ENCODE measurements at regions not wholly inside any gene's neighbourhood (a gene's known extent, or its start where the extent isn't known, plus 50 kb on each side); places are given as distances from the start of the nearest gene placed in this dataset.
A peak's percentile ranks its signal among the peaks of the same experiment; 100 is the strongest.

- no peaks in the 10 kb centered on the region for H3K27me3 ChIP-seq (replicated peaks; ENCODE audit: insufficient read depth)
- no peak for DNase-seq (ENCODE audit: low spot score)
- TF ChIP-seq CTCF (IDR thresholded peaks at IDR 0.05), result no peak
- no peak overlapping the region for H3K4me3 ChIP-seq
- no peaks in the 10 kb centered on the region for H3K4me1 ChIP-seq (ENCODE audit: control insufficient read depth in 1 of 2, low read depth in 2 of 2)
- no peak for ATAC-seq (ENCODE audit: insufficient number of reproducible peaks, low FRiP score, low read depth)
- no peaks in the 10 kb centered on the region for H3K36me3 ChIP-seq
- H3K9me3 ChIP-seq, result no peaks in the 10 kb centered on the region
- no peak overlapping the region for H3K27ac ChIP-seq
These were observed 68.9 kb upstream of the CTNNBL1 start for GRCh38 chr20:37624963-37625362.

GRCh38 chr20:37622728-37623127, 71.1 kb upstream of the CTNNBL1 start:
- no peak for TF ChIP-seq CTCF (IDR thresholded peaks at IDR 0.05)
- Histone ChIP-seq H3K27ac (no peak overlapping the region), H3K4me3 (no peak overlapping the region), H3K9me3 (no peaks in the 10 kb centered on the region), H3K27me3 (replicated peaks; ENCODE audit: insufficient read depth) (no peaks in the 10 kb centered on the region), H3K36me3 (no peaks in the 10 kb centered on the region), H3K4me1 (ENCODE audit: control insufficient read depth in 1 of 2, low read depth in 2 of 2) (no peaks in the 10 kb centered on the region)
- ATAC-seq (ENCODE audit: insufficient number of reproducible peaks, low FRiP score, low read depth), result no peak
- DNase-seq (ENCODE audit: low spot score), result no peak

GRCh38 chr20:37619496-37619895, 74.3 kb upstream of the CTNNBL1 start:
- H3K36me3 ChIP-seq, result no peaks in the 10 kb centered on the region
- H3K4me1 ChIP-seq (ENCODE audit: control insufficient read depth in 1 of 2, low read depth in 2 of 2), result no peaks in the 10 kb centered on the region
- DNase-seq (ENCODE audit: low spot score), result no peak
- H3K4me3 ChIP-seq, result no peak overlapping the region
- H3K9me3 ChIP-seq, result no peaks in the 10 kb centered on the region
- H3K27ac ChIP-seq, result no peak overlapping the region
- no peak for TF ChIP-seq CTCF (IDR thresholded peaks at IDR 0.05)
- no peak for ATAC-seq (ENCODE audit: insufficient number of reproducible peaks, low FRiP score, low read depth)
- H3K27me3 ChIP-seq (replicated peaks; ENCODE audit: insufficient read depth), result no peaks in the 10 kb centered on the region

GRCh38 chr20:37616110-37616425, 77.8 kb upstream of the CTNNBL1 start:
- Histone ChIP-seq H3K36me3 (no peaks in the 10 kb centered on the region), H3K4me3 (no peak overlapping the region), H3K9me3 (no peaks in the 10 kb centered on the region), H3K27me3 (replicated peaks; ENCODE audit: insufficient read depth) (no peaks in the 10 kb centered on the region), H3K27ac (no peak overlapping the region), H3K4me1 (ENCODE audit: control insufficient read depth in 1 of 2, low read depth in 2 of 2) (no peaks in the 10 kb centered on the region)
- no peak for TF ChIP-seq CTCF (IDR thresholded peaks at IDR 0.05)
- ATAC-seq (ENCODE audit: insufficient number of reproducible peaks, low FRiP score, low read depth) (no peak), DNase-seq (ENCODE audit: low spot score) (no peak)

- H3K27ac ChIP-seq, result no peak overlapping the region
- H3K9me3 ChIP-seq, result no peaks in the 10 kb centered on the region
- no peaks in the 10 kb centered on the region for H3K27me3 ChIP-seq (replicated peaks; ENCODE audit: insufficient read depth)
- DNase-seq (ENCODE audit: low spot score) (no peak), ATAC-seq (ENCODE audit: insufficient number of reproducible peaks, low FRiP score, low read depth) (no peak)
- H3K4me1 ChIP-seq (ENCODE audit: control insufficient read depth in 1 of 2, low read depth in 2 of 2), result no peaks in the 10 kb centered on the region
- peak; percentile 63 for TF ChIP-seq CTCF (IDR thresholded peaks at IDR 0.05)
- H3K4me3 ChIP-seq, result no peak overlapping the region
- H3K36me3 ChIP-seq, result no peaks in the 10 kb centered on the region
These were observed 78.3 kb upstream of the CTNNBL1 start for GRCh38 chr20:37615340-37616109.
